ENCODE measurements at regions not wholly inside any gene's neighbourhood (a gene's known extent, or its start where the extent isn't known, plus 50 kb on each side); places are given as distances from the start of the nearest gene placed in this dataset.

GRCh38 chr15:70465812-70466211 is 297.5 kb downstream of the UACA start:
- H3K9me3 ChIP-seq (replicated peaks): no peaks in the 10 kb centered on the region
- intact Hi-C loops (cut with micrococcal nuclease): loop anchor here (10.0 kb wide), 1 partner anchor 731 kb away; no protein-coding TSS in a partner anchor
- H3K4me3 ChIP-seq: no peak overlapping the region
- H3K36me3 ChIP-seq: no peaks in the 10 kb centered on the region
- TF ChIP-seq, protein P1, sequence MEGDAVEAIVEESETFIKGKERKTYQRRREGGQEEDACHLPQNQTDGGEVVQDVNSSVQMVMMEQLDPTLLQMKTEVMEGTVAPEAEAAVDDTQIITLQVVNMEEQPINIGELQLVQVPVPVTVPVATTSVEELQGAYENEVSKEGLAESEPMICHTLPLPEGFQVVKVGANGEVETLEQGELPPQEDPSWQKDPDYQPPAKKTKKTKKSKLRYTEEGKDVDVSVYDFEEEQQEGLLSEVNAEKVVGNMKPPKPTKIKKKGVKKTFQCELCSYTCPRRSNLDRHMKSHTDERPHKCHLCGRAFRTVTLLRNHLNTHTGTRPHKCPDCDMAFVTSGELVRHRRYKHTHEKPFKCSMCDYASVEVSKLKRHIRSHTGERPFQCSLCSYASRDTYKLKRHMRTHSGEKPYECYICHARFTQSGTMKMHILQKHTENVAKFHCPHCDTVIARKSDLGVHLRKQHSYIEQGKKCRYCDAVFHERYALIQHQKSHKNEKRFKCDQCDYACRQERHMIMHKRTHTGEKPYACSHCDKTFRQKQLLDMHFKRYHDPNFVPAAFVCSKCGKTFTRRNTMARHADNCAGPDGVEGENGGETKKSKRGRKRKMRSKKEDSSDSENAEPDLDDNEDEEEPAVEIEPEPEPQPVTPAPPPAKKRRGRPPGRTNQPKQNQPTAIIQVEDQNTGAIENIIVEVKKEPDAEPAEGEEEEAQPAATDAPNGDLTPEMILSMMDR (IDR thresholded peaks at IDR 0.05; ENCODE audit: borderline replicate concordance): no peak
- DNase-seq: no peak
- H3K27ac ChIP-seq (replicated peaks): no peak overlapping the region
- H3K4me1 ChIP-seq: no peaks in the 10 kb centered on the region
- H3K27me3 ChIP-seq (ENCODE audit: low read depth): peaks cover 77% of the 10 kb centered on the region

DNA sequence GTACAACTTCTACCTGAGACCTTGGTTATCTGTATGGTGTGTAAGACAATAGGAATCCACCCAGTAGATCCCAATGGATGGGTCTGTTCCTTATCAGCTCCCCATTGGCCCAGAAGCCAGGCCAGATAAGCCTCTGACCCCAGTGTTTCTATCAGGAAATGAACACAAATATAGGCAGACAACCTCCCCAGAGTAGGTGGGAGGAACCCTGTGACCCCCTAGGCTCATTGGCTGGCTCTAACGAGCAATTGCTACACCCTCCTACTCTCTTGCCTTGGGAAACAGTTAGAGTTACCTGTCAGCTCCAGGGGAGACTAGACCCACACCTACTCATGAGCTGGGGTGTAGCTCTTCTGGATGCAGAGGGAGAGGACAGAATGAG is 299.9 kb downstream of the UACA start:
- intact Hi-C loops (cut with micrococcal nuclease): loop anchor here (10.0 kb wide), 1 partner anchor 729 kb away; no protein-coding TSS in a partner anchor
- peaks cover 56% of the 10 kb centered on the region for H3K27me3 ChIP-seq (ENCODE audit: low read depth)
- H3K9me3 ChIP-seq (replicated peaks): no peaks in the 10 kb centered on the region
- TF ChIP-seq, protein P1 (IDR thresholded peaks at IDR 0.05; ENCODE audit: borderline replicate concordance): no peak
- DNase-seq: no peak
- no peak overlapping the region for H3K4me3 ChIP-seq
- peaks cover 7% of the 10 kb centered on the region for H3K4me1 ChIP-seq
- no peaks in the 10 kb centered on the region for H3K36me3 ChIP-seq
- no peak overlapping the region for H3K27ac ChIP-seq (replicated peaks)

DNA sequence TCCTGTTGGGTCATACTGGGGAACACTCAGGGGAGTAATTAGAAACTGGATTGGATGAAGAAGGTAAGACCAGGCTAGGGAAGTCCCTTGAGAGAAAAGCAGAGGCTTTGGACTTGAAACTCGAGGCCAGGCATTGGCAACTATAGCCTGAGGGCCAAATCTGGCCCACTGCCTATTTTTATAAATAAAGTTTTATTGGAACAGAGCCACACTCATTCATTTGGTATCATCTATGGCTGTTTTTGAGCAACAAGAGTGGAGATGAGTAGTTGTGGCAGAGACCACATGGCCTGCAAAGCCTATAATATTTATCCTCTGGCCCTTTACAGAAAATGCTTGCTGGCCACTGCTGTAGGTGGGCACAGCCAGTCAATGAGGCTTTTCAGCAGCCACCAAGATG is 301.4 kb downstream of the UACA start:
- Histone ChIP-seq H3K9me3 (replicated peaks) (no peaks in the 10 kb centered on the region), H3K4me3 (no peak overlapping the region), H3K27me3 (ENCODE audit: low read depth) (peaks cover 44% of the 10 kb centered on the region), H3K4me1 (peaks cover 7% of the 10 kb centered on the region), H3K36me3 (no peaks in the 10 kb centered on the region), H3K27ac (replicated peaks) (no peak overlapping the region)
- intact Hi-C loops (cut with micrococcal nuclease): loop anchor here (10.0 kb wide), 1 partner anchor 727 kb away; no protein-coding TSS in a partner anchor
- TF ChIP-seq, protein P1 (IDR thresholded peaks at IDR 0.05; ENCODE audit: borderline replicate concordance): no peak
- no peak for DNase-seq

GRCh38 chr15:70461017-70461416 is 302.3 kb downstream of the UACA start:
- Histone ChIP-seq H3K36me3 (no peaks in the 10 kb centered on the region), H3K4me1 (peaks cover 7% of the 10 kb centered on the region), H3K4me3 (no peak overlapping the region), H3K27ac (replicated peaks) (no peak overlapping the region), H3K9me3 (replicated peaks) (no peaks in the 10 kb centered on the region), H3K27me3 (ENCODE audit: low read depth) (peaks cover 42% of the 10 kb centered on the region)
- TF ChIP-seq, protein P1 (IDR thresholded peaks at IDR 0.05; ENCODE audit: borderline replicate concordance): no peak
- no peak for DNase-seq
- intact Hi-C loops (cut with micrococcal nuclease): loop anchor here (10.0 kb wide), 1 partner anchor 726 kb away; no protein-coding TSS in a partner anchor

GRCh38 chr15:70459312-70459711 is 304.0 kb downstream of the UACA start:
- peaks cover 25% of the 10 kb centered on the region for H3K27me3 ChIP-seq (ENCODE audit: low read depth)
- no peak for DNase-seq
- no peaks in the 10 kb centered on the region for H3K9me3 ChIP-seq (replicated peaks)
- TF ChIP-seq, protein P1 (IDR thresholded peaks at IDR 0.05; ENCODE audit: borderline replicate concordance): no peak
- peaks cover 7% of the 10 kb centered on the region for H3K4me1 ChIP-seq
- H3K4me3 ChIP-seq: no peak overlapping the region
- intact Hi-C loops (cut with micrococcal nuclease): no loop called here
- H3K27ac ChIP-seq (replicated peaks): no peak overlapping the region
- H3K36me3 ChIP-seq: no peaks in the 10 kb centered on the region

Data from left ventricle myocardium inferior (tissue), 1 donor.